ENCODE measurements at regions not wholly inside any gene's neighbourhood (a gene's known extent, or its start where the extent isn't known, plus 50 kb on each side); places are given as distances from the start of the nearest gene placed in this dataset.

- no peak for DNase-seq (ENCODE audit: low spot score)
- TF ChIP-seq CTCF (IDR thresholded peaks at IDR 0.05; ENCODE audit: extremely low read depth, missing control alignments) = no peak
Measured at GRCh38 chr14:43988989-43989388, 518.1 kb downstream of the FSCB start.

- no peak for DNase-seq (ENCODE audit: low spot score)
- no peak for TF ChIP-seq CTCF (IDR thresholded peaks at IDR 0.05; ENCODE audit: extremely low read depth, missing control alignments)
Measured at GRCh38 chr14:43983721-43984120, 523.4 kb downstream of the FSCB start.

GRCh38 chr14:43981135-43981768, 525.8 kb downstream of the FSCB start:
- TF ChIP-seq CTCF (IDR thresholded peaks at IDR 0.05; ENCODE audit: extremely low read depth, missing control alignments) = no peak
- no peak for DNase-seq (ENCODE audit: low spot score)

GRCh38 chr14:43956741-43957140, 550.3 kb downstream of the FSCB start:
- no peak for TF ChIP-seq CTCF (IDR thresholded peaks at IDR 0.05; ENCODE audit: extremely low read depth, missing control alignments)
- no peak for DNase-seq (ENCODE audit: low spot score)

GRCh38 chr14:43949400-43949799, 557.7 kb downstream of the FSCB start:
- no peak for DNase-seq (ENCODE audit: low spot score)
- no peak for TF ChIP-seq CTCF (IDR thresholded peaks at IDR 0.05; ENCODE audit: extremely low read depth, missing control alignments)

GRCh38 chr14:43939836-43940235, 567.2 kb downstream of the FSCB start:
- TF ChIP-seq CTCF (IDR thresholded peaks at IDR 0.05; ENCODE audit: extremely low read depth, missing control alignments) = no peak
- no peak for DNase-seq (ENCODE audit: low spot score)

GRCh38 chr14:43938588-43939281, 568.3 kb downstream of the FSCB start:
- no peak for TF ChIP-seq CTCF (IDR thresholded peaks at IDR 0.05; ENCODE audit: extremely low read depth, missing control alignments)
- no peak for DNase-seq (ENCODE audit: low spot score)

Measured in GM20000 (cell line).